SK-N-MC (cell line): ENCODE measurements at regions not wholly inside any gene's neighbourhood (a gene's known extent, or its start where the extent isn't known, plus 50 kb on each side); places are given as distances from the start of the nearest gene placed in this dataset.

ENCODE experiments used
- DNase-seq: peaks from one replicate; pipeline ENCODE4 v3.0.0-alpha.2; 2011; ENCODE audit warnings: low read depth, low spot score
- H3K27ac ChIP-seq: fragments of 200-600 bp; sonication (generic); 2 replicates; pipeline ENCODE4 v1.5.1; 2016; ENCODE audit warnings: mixed run types
- H3K36me3 ChIP-seq: fragments of 200-600 bp; sonication (generic); 2 replicates; pipeline ENCODE4 v1.6.1; 2017; ENCODE audit warnings: antibody characterized with exemption, low read length, mixed read lengths; ENCODE audit not compliant: insufficient read depth
- H3K4me3 ChIP-seq: fragments of 200-600 bp; sonication (generic); 2 replicates; pipeline ENCODE4 v1.5.1; 2016
- H3K9ac ChIP-seq: fragments of 200-600 bp; sonication (generic); 2 replicates; pipeline ENCODE4 v1.8.0; 2017; ENCODE audit warnings: mixed run types, mixed read lengths; ENCODE audit not compliant: insufficient read length
- H3K9me3 ChIP-seq: fragments of 200-600 bp; sonication (generic); 2 replicates; pipeline ENCODE4 v1.6.1; 2017; ENCODE audit warnings: low read depth, mild to moderate bottlenecking, antibody characterized with exemption, low read length, moderate library complexity, mixed read lengths
- EZH2 ChIP-seq: fragments of 200-600 bp; sonication (generic); IDR thresholded peaks from one replicate; pipeline ENCODE4 v1.6.1; 2017; ENCODE audit warnings: antibody characterized with exemption
- FOXP2 ChIP-seq: optimal IDR thresholded peaks from 2 replicates; pipeline ENCODE3; 2011; ENCODE audit warnings: mild to moderate bottlenecking, moderate library complexity; ENCODE audit not compliant: insufficient read depth; ENCODE audit errors: extremely low read length, control extremely low read depth
- POLR2AphosphoS5 ChIP-seq: IDR thresholded peaks from 2 replicates; pipeline ENCODE4 v1.6.1; 2012; ENCODE audit warnings: mild to moderate bottlenecking, low read depth, low read length, borderline replicate concordance

DNA sequence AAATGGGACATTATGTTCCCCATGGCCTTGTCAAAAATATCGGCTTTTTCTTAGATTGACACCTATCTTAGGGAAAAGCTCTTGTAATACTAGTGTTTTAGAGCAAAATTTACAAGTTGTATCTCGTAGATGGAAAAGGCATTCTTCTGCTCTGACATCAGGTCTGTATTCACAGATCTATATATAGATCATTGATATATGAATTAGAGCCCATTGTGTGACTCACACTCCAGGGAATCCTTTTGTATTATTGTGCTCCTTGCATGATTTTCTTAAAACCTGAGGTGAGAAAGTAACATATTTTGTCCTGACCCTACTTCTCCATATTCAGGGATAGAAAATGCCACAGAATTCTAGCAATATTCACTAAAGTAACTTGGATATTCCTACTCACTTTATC lies 1160.8 kb upstream of the B3GALT2 start:
- Histone ChIP-seq H3K27ac (no peak overlapping the region), H3K9ac (no peak overlapping the region), H3K9me3 (no peaks in the 10 kb centered on the region), H3K4me3 (no peak overlapping the region), H3K36me3 (no peaks in the 10 kb centered on the region)
- TF ChIP-seq FOXP2 (no peak), EZH2 (no peak), POLR2AphosphoS5 (no peak)
- no peak for DNase-seq

GRCh38 chr1:194342484-194343262 lies 1156.3 kb upstream of the B3GALT2 start:
- Histone ChIP-seq H3K4me3 (no peak overlapping the region), H3K36me3 (no peaks in the 10 kb centered on the region), H3K9me3 (no peaks in the 10 kb centered on the region), H3K9ac (no peak overlapping the region), H3K27ac (no peak overlapping the region)
- no peak for TF ChIP-seq EZH2
- TF ChIP-seq POLR2AphosphoS5, result no peak
- TF ChIP-seq FOXP2, result no peak
- no peak for DNase-seq

GRCh38 chr1:194341587-194341986 lies 1155.2 kb upstream of the B3GALT2 start:
- Histone ChIP-seq H3K27ac (no peak overlapping the region), H3K9me3 (no peaks in the 10 kb centered on the region), H3K36me3 (no peaks in the 10 kb centered on the region), H3K9ac (no peak overlapping the region), H3K4me3 (no peak overlapping the region)
- TF ChIP-seq POLR2AphosphoS5 (no peak), FOXP2 (no peak), EZH2 (no peak)
- DNase-seq, result no peak

GRCh38 chr1:194339471-194339870 lies 1153.1 kb upstream of the B3GALT2 start:
- no peak overlapping the region for H3K9ac ChIP-seq
- no peak overlapping the region for H3K4me3 ChIP-seq
- DNase-seq, result no peak
- no peak overlapping the region for H3K27ac ChIP-seq
- no peaks in the 10 kb centered on the region for H3K36me3 ChIP-seq
- TF ChIP-seq POLR2AphosphoS5, result no peak
- no peaks in the 10 kb centered on the region for H3K9me3 ChIP-seq

- no peaks in the 10 kb centered on the region for H3K36me3 ChIP-seq
- no peak for DNase-seq
- TF ChIP-seq POLR2AphosphoS5 (no peak), FOXP2 (no peak), EZH2 (no peak)
- no peak overlapping the region for H3K4me3 ChIP-seq
- H3K27ac ChIP-seq, result no peak overlapping the region
- H3K9ac ChIP-seq, result no peak overlapping the region
- no peaks in the 10 kb centered on the region for H3K9me3 ChIP-seq
Observed at GRCh38 chr1:194338241-194338948, 1152.0 kb upstream of the B3GALT2 start.

GRCh38 chr1:194333240-194333639 lies 1146.8 kb upstream of the B3GALT2 start:
- Histone ChIP-seq H3K36me3 (no peaks in the 10 kb centered on the region), H3K27ac (no peak overlapping the region), H3K9me3 (no peaks in the 10 kb centered on the region), H3K4me3 (no peak overlapping the region), H3K9ac (no peak overlapping the region)
- no peak for DNase-seq
- no peak for TF ChIP-seq EZH2
- TF ChIP-seq POLR2AphosphoS5, result no peak
- TF ChIP-seq FOXP2, result no peak

- TF ChIP-seq FOXP2 (no peak), POLR2AphosphoS5 (no peak), EZH2 (no peak)
- Histone ChIP-seq H3K9me3 (no peaks in the 10 kb centered on the region), H3K9ac (no peak overlapping the region), H3K27ac (no peak overlapping the region), H3K4me3 (no peak overlapping the region), H3K36me3 (no peaks in the 10 kb centered on the region)
- DNase-seq, result no peak
Observed at GRCh38 chr1:194331758-194332157, 1145.3 kb upstream of the B3GALT2 start.

GRCh38 chr1:194322751-194323150 lies 1136.3 kb upstream of the B3GALT2 start:
- Histone ChIP-seq H3K4me3 (no peak overlapping the region), H3K36me3 (no peaks in the 10 kb centered on the region), H3K9me3 (no peaks in the 10 kb centered on the region), H3K27ac (no peak overlapping the region), H3K9ac (no peak overlapping the region)
- TF ChIP-seq FOXP2 (no peak), EZH2 (no peak), POLR2AphosphoS5 (no peak)
- no peak for DNase-seq

GRCh38 chr1:194318790-194319280 lies 1132.4 kb upstream of the B3GALT2 start:
- H3K4me3 ChIP-seq, result no peak overlapping the region
- H3K9ac ChIP-seq, result no peak overlapping the region
- H3K27ac ChIP-seq, result no peak overlapping the region
- no peaks in the 10 kb centered on the region for H3K36me3 ChIP-seq
- TF ChIP-seq EZH2 (no peak), FOXP2 (no peak), POLR2AphosphoS5 (no peak)
- DNase-seq, result no peak
- no peaks in the 10 kb centered on the region for H3K9me3 ChIP-seq
